ENCODE measurements at regions not wholly inside any gene's neighbourhood (a gene's known extent, or its start where the extent isn't known, plus 50 kb on each side); places are given as distances from the start of the nearest gene placed in this dataset.

GRCh38 chr1:195878478-195878877 is 729.8 kb downstream of the KCNT2 start:
- TF ChIP-seq ZFP3 (CRISPR knock-in tag; IDR thresholded peaks at IDR 0.05): no peak
- TF ChIP-seq TSHZ2 (CRISPR knock-in tag; IDR thresholded peaks at IDR 0.05): no peak
- no peak for TF ChIP-seq ARNTL (CRISPR knock-in tag; IDR thresholded peaks at IDR 0.05; ENCODE audit: borderline replicate concordance, low read depth)
- TF ChIP-seq BACH2 (CRISPR knock-in tag; IDR thresholded peaks at IDR 0.05; ENCODE audit: borderline replicate concordance): no peak
- TF ChIP-seq CREB5 (CRISPR knock-in tag; IDR thresholded peaks at IDR 0.05; ENCODE audit: low read depth): no peak
